ENCODE measurements at regions not wholly inside any gene's neighbourhood (a gene's known extent, or its start where the extent isn't known, plus 50 kb on each side); places are given as distances from the start of the nearest gene placed in this dataset.

DNA sequence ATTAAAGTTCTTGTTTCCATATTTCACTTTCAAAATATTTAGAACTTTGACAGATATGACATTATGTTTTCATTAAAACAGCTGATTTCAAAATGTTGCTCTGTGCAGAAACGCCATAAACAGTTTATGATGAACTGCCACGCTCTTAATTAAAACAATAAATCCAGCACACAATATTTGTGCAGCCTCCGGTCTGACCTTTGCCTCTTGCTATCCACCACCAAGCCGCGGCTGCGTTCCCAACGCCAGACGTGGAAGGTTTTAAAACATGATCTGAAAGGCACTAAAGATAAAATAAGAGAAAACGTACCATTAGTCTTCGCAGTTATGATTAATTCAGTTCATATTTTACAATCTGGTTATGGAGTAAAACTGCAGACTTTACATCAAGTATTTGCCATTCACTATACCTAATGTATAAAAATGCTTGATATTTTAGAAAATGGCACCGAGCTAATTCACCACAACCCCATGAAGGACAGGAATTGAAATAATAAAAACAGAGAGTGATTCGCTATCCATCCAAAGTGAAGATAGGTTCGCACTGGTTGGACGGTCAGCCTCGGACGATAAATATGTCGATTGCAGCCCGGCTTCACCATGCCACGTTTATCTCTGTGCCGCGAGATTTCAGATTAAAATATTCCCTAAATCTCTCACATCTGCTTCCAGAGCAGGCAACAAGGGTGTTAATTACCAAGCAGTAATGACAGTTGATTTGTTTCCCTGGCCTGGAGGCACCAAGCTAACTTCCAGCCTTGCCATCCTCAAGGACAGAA is 103.3 kb upstream of the ZNF507 start:
- Histone ChIP-seq H3K4me1 (ENCODE audit: control insufficient read depth, insufficient read depth, low read length) (no peaks in the 10 kb centered on the region), H3K4me3 (ENCODE audit: low read length) (no peak overlapping the region), H3K27ac (ENCODE audit: low read length) (no peak overlapping the region), H3K27me3 (ENCODE audit: control insufficient read depth, insufficient read depth, low read length) (no peaks in the 10 kb centered on the region), H3K9me3 (ENCODE audit: control insufficient read depth, insufficient read depth, low read length) (no peaks in the 10 kb centered on the region), H3K36me3 (ENCODE audit: control insufficient read depth, insufficient read depth, low read length) (no peaks in the 10 kb centered on the region)
- WGBS (ENCODE audit: insufficient coverage, insufficient read length): no CpG with 5 or more reads among the region's 21 CpGs
- no peak for DNase-seq (ENCODE audit: low read depth, low spot score)

- Histone ChIP-seq H3K4me3 (ENCODE audit: low read length) (no peak overlapping the region), H3K36me3 (ENCODE audit: control insufficient read depth, insufficient read depth, low read length) (no peaks in the 10 kb centered on the region), H3K27ac (ENCODE audit: low read length) (no peak overlapping the region), H3K9me3 (ENCODE audit: control insufficient read depth, insufficient read depth, low read length) (no peaks in the 10 kb centered on the region), H3K4me1 (ENCODE audit: control insufficient read depth, insufficient read depth, low read length) (no peaks in the 10 kb centered on the region), H3K27me3 (ENCODE audit: control insufficient read depth, insufficient read depth, low read length) (no peaks in the 10 kb centered on the region)
- WGBS (ENCODE audit: insufficient coverage, insufficient read length): no CpG with 5 or more reads among the region's 5 CpGs
- no peak for DNase-seq (ENCODE audit: low read depth, low spot score)
These were observed 99.4 kb upstream of the ZNF507 start for GRCh38 chr19:32246006-32246405.

- Histone ChIP-seq H3K9me3 (ENCODE audit: control insufficient read depth, insufficient read depth, low read length) (no peaks in the 10 kb centered on the region), H3K4me3 (ENCODE audit: low read length) (no peak overlapping the region), H3K27ac (ENCODE audit: low read length) (no peak overlapping the region), H3K36me3 (ENCODE audit: control insufficient read depth, insufficient read depth, low read length) (no peaks in the 10 kb centered on the region), H3K27me3 (ENCODE audit: control insufficient read depth, insufficient read depth, low read length) (no peaks in the 10 kb centered on the region), H3K4me1 (ENCODE audit: control insufficient read depth, insufficient read depth, low read length) (no peaks in the 10 kb centered on the region)
- DNase-seq (ENCODE audit: low read depth, low spot score): no peak
- no CpG with 5 or more reads among the region's 18 CpGs for WGBS (ENCODE audit: insufficient coverage, insufficient read length)
These were observed 93.6 kb upstream of the ZNF507 start for GRCh38 chr19:32251634-32252332.

DNA sequence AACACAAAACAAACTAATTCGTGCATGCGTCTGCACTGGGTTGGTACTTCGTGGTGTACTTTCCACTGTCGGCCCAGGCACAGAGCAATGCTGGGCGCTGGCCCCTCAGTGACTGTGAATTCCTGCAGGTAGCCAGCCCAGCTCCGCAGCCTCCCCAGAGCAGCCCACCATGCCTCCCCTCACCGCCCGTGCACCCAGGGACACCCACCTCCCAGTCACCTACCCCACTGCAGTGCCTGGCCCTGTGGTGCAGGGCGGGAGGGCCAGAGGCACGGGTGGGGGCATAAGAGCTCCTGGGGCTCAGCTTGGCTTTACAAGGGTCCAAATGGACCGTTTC is 93.1 kb upstream of the ZNF507 start:
- Histone ChIP-seq H3K36me3 (ENCODE audit: control insufficient read depth, insufficient read depth, low read length) (no peaks in the 10 kb centered on the region), H3K9me3 (ENCODE audit: control insufficient read depth, insufficient read depth, low read length) (no peaks in the 10 kb centered on the region), H3K27me3 (ENCODE audit: control insufficient read depth, insufficient read depth, low read length) (no peaks in the 10 kb centered on the region), H3K27ac (ENCODE audit: low read length) (no peak overlapping the region), H3K4me1 (ENCODE audit: control insufficient read depth, insufficient read depth, low read length) (no peaks in the 10 kb centered on the region), H3K4me3 (ENCODE audit: low read length) (no peak overlapping the region)
- DNase-seq (ENCODE audit: low read depth, low spot score): no peak
- WGBS (ENCODE audit: insufficient coverage, insufficient read length): no CpG with 5 or more reads among the region's 11 CpGs

- H3K27me3 ChIP-seq (ENCODE audit: control insufficient read depth, insufficient read depth, low read length): no peaks in the 10 kb centered on the region
- no peaks in the 10 kb centered on the region for H3K36me3 ChIP-seq (ENCODE audit: control insufficient read depth, insufficient read depth, low read length)
- no peak overlapping the region for H3K4me3 ChIP-seq (ENCODE audit: low read length)
- DNase-seq (ENCODE audit: low read depth, low spot score): no peak
- H3K27ac ChIP-seq (ENCODE audit: low read length): no peak overlapping the region
- H3K9me3 ChIP-seq (ENCODE audit: control insufficient read depth, insufficient read depth, low read length): no peaks in the 10 kb centered on the region
- WGBS (ENCODE audit: insufficient coverage, insufficient read length): no CpG with 5 or more reads among the region's 30 CpGs
- H3K4me1 ChIP-seq (ENCODE audit: control insufficient read depth, insufficient read depth, low read length): no peaks in the 10 kb centered on the region
These were observed 91.5 kb upstream of the ZNF507 start for GRCh38 chr19:32253683-32254508.

GRCh38 chr19:32254509-32254890 is 90.9 kb upstream of the ZNF507 start:
- no CpG with 5 or more reads among the region's 6 CpGs for WGBS (ENCODE audit: insufficient coverage, insufficient read length)
- H3K27me3 ChIP-seq (ENCODE audit: control insufficient read depth, insufficient read depth, low read length): no peaks in the 10 kb centered on the region
- DNase-seq (ENCODE audit: low read depth, low spot score): no peak

DNA sequence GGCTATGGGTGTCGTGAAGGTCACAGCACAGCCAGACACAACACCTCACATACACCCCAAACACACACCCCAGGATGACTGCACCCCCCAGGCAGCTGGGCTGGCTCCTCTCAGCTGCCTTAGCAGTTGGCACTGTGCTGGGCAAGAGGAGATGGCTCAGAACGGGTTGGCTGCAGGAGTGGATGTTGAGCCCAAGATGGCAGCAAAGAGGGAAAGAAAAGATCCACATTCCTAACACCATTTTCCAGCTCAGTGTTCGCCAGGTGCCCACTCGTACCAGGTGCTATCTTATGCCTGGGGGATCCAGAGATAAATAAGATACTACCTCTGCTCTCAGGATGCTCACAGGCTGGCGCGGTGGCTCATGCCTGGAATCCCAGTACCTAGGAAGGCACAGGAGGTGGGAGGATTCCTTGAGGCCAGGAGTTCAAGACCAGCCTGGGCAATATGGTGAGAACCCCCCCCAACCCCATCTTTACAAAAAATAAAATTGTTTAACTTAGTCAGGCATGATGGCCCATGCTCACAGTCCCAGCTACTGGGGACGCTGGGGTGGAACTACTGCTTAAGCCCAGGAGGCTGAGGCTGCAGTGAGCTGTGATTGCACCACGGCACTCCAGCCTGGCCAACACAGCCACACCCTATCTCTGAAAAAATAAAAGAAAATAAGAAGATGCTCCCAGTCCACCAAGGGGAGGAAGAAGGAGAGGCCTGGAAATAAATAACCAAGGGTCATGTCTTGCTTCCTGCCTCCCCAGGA is 89.7 kb upstream of the ZNF507 start:
- Histone ChIP-seq H3K27me3 (ENCODE audit: control insufficient read depth, insufficient read depth, low read length) (no peaks in the 10 kb centered on the region), H3K4me1 (ENCODE audit: control insufficient read depth, insufficient read depth, low read length) (no peaks in the 10 kb centered on the region), H3K27ac (ENCODE audit: low read length) (no peak overlapping the region), H3K4me3 (ENCODE audit: low read length) (no peak overlapping the region), H3K36me3 (ENCODE audit: control insufficient read depth, insufficient read depth, low read length) (no peaks in the 10 kb centered on the region), H3K9me3 (ENCODE audit: control insufficient read depth, insufficient read depth, low read length) (no peaks in the 10 kb centered on the region)
- no peak for DNase-seq (ENCODE audit: low read depth, low spot score)
- WGBS (ENCODE audit: insufficient coverage, insufficient read length): no CpG with 5 or more reads among the region's 8 CpGs

More at GRCh38 chr19:32254509-32254890, 90.9 kb upstream of the ZNF507 start:
- H3K4me1 ChIP-seq (ENCODE audit: control insufficient read depth, insufficient read depth, low read length): no peaks in the 10 kb centered on the region
- H3K27ac ChIP-seq (ENCODE audit: low read length): no peak overlapping the region
- H3K4me3 ChIP-seq (ENCODE audit: low read length): no peak overlapping the region
- H3K9me3 ChIP-seq (ENCODE audit: control insufficient read depth, insufficient read depth, low read length): no peaks in the 10 kb centered on the region
- no peaks in the 10 kb centered on the region for H3K36me3 ChIP-seq (ENCODE audit: control insufficient read depth, insufficient read depth, low read length)

DNA sequence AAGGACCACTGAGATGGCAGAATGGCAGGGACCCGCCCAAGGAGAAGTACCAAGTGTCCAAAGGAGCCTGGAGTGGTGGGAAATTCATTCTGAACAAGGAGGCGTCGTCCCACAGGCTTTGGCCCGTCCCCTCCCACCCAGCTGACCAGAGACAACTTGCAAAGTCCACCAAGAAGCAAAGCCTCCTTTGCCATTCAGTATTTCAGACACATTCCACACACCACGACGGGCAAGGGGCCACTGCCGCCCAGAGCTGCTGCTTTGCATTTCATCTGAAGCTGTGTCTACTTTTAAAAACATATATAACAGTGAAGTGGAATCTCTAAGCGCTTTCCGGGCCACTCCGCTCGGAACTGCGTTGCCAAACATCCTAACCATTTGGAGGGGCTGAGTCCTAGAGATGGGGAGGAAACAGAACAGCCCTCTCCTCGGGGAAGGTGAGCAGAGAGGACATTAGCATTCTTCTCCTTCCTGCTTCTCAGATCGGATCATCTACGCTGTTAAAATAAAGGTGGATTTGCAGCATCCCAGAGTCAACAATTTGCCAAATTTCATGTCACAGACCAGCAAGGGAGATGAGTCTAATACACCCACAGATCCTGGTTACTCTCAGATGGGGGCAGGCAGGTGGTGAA is 89.0 kb upstream of the ZNF507 start:
- Histone ChIP-seq H3K9me3 (ENCODE audit: control insufficient read depth, insufficient read depth, low read length) (no peaks in the 10 kb centered on the region), H3K4me1 (ENCODE audit: control insufficient read depth, insufficient read depth, low read length) (no peaks in the 10 kb centered on the region), H3K36me3 (ENCODE audit: control insufficient read depth, insufficient read depth, low read length) (no peaks in the 10 kb centered on the region), H3K4me3 (ENCODE audit: low read length) (no peak overlapping the region), H3K27ac (ENCODE audit: low read length) (no peak overlapping the region), H3K27me3 (ENCODE audit: control insufficient read depth, insufficient read depth, low read length) (no peaks in the 10 kb centered on the region)
- no peak for DNase-seq (ENCODE audit: low read depth, low spot score)
- no CpG with 5 or more reads among the region's 15 CpGs for WGBS (ENCODE audit: insufficient coverage, insufficient read length)

- H3K9me3 ChIP-seq (ENCODE audit: control insufficient read depth, insufficient read depth, low read length): no peaks in the 10 kb centered on the region
- no CpG with 5 or more reads among the region's 12 CpGs for WGBS (ENCODE audit: insufficient coverage, insufficient read length)
- H3K4me1 ChIP-seq (ENCODE audit: control insufficient read depth, insufficient read depth, low read length): no peaks in the 10 kb centered on the region
- no peak overlapping the region for H3K4me3 ChIP-seq (ENCODE audit: low read length)
- no peak for DNase-seq (ENCODE audit: low read depth, low spot score)
- no peaks in the 10 kb centered on the region for H3K27me3 ChIP-seq (ENCODE audit: control insufficient read depth, insufficient read depth, low read length)
- no peak overlapping the region for H3K27ac ChIP-seq (ENCODE audit: low read length)
- no peaks in the 10 kb centered on the region for H3K36me3 ChIP-seq (ENCODE audit: control insufficient read depth, insufficient read depth, low read length)
These were observed 87.9 kb upstream of the ZNF507 start for GRCh38 chr19:32257326-32258073.

Data from iPS DF 6.9 (cell line).